ENCODE measurements at regions not wholly inside any gene's neighbourhood (a gene's known extent, or its start where the extent isn't known, plus 50 kb on each side); places are given as distances from the start of the nearest gene placed in this dataset.
A peak's percentile ranks its signal among the peaks of the same experiment; 100 is the strongest.

DNA sequence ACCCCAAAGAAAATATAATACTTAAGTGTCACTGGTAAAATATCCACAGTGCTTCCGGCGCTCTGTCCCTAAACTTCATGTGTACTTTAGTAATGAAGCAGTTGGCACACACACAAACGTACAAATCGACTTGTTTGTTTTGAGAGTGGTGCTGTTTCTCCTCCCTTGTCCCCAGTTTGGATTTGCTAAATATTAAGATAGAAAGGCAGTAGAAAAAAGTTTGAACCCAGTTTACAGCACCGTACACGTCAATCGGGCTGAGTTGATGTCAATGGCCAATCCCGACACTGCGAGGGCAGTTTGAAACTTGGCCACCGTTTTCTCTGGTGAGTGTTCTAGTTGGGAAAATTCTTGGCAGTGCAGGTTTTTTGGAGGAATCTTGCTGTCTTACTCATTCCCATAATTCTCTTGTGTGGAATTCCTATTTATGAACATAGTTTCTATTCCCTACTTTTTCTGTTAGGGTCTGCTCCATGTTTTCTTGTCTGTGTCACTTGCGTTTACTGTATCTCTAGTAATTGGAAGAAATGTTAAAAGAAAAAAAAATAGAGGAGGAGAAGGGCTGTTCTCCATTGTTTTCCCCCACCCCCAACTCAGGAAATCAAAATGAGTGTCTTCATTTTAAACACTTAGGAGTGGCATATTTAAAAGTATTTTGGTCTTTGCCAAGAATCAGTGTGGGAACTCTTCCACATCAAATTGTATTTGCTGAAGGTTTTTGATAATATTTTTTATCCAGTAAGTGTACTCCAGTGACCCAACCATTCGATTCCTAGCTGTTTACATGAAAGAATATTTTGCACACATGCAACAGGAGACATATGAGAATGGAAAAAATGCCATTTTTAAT is 72.3 kb downstream of the OR2B2 start (continued):
- TF ChIP-seq MTA1 (CRISPR knock-in tag; IDR thresholded peaks at IDR 0.05; ENCODE audit: borderline replicate concordance) = no peak
- TF ChIP-seq TGIF2 (CRISPR knock-in tag; IDR thresholded peaks at IDR 0.05) = 0 out of 2 replicates have a peak, but pooled peaks have one; percentile 49
- TF ChIP-seq, protein P1, sequence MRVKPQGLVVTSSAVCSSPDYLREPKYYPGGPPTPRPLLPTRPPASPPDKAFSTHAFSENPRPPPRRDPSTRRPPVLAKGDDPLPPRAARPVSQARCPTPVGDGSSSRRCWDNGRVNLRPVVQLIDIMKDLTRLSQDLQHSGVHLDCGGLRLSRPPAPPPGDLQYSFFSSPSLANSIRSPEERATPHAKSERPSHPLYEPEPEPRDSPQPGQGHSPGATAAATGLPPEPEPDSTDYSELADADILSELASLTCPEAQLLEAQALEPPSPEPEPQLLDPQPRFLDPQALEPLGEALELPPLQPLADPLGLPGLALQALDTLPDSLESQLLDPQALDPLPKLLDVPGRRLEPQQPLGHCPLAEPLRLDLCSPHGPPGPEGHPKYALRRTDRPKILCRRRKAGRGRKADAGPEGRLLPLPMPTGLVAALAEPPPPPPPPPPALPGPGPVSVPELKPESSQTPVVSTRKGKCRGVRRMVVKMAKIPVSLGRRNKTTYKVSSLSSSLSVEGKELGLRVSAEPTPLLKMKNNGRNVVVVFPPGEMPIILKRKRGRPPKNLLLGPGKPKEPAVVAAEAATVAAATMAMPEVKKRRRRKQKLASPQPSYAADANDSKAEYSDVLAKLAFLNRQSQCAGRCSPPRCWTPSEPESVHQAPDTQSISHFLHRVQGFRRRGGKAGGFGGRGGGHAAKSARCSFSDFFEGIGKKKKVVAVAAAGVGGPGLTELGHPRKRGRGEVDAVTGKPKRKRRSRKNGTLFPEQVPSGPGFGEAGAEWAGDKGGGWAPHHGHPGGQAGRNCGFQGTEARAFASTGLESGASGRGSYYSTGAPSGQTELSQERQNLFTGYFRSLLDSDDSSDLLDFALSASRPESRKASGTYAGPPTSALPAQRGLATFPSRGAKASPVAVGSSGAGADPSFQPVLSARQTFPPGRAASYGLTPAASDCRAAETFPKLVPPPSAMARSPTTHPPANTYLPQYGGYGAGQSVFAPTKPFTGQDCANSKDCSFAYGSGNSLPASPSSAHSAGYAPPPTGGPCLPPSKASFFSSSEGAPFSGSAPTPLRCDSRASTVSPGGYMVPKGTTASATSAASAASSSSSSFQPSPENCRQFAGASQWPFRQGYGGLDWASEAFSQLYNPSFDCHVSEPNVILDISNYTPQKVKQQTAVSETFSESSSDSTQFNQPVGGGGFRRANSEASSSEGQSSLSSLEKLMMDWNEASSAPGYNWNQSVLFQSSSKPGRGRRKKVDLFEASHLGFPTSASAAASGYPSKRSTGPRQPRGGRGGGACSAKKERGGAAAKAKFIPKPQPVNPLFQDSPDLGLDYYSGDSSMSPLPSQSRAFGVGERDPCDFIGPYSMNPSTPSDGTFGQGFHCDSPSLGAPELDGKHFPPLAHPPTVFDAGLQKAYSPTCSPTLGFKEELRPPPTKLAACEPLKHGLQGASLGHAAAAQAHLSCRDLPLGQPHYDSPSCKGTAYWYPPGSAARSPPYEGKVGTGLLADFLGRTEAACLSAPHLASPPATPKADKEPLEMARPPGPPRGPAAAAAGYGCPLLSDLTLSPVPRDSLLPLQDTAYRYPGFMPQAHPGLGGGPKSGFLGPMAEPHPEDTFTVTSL (CRISPR knock-in tag; IDR thresholded peaks at IDR 0.05; ENCODE audit: borderline replicate concordance) = peak; percentile 24; the same call in 1 of the 2 replicates
- TF ChIP-seq, protein P2, sequence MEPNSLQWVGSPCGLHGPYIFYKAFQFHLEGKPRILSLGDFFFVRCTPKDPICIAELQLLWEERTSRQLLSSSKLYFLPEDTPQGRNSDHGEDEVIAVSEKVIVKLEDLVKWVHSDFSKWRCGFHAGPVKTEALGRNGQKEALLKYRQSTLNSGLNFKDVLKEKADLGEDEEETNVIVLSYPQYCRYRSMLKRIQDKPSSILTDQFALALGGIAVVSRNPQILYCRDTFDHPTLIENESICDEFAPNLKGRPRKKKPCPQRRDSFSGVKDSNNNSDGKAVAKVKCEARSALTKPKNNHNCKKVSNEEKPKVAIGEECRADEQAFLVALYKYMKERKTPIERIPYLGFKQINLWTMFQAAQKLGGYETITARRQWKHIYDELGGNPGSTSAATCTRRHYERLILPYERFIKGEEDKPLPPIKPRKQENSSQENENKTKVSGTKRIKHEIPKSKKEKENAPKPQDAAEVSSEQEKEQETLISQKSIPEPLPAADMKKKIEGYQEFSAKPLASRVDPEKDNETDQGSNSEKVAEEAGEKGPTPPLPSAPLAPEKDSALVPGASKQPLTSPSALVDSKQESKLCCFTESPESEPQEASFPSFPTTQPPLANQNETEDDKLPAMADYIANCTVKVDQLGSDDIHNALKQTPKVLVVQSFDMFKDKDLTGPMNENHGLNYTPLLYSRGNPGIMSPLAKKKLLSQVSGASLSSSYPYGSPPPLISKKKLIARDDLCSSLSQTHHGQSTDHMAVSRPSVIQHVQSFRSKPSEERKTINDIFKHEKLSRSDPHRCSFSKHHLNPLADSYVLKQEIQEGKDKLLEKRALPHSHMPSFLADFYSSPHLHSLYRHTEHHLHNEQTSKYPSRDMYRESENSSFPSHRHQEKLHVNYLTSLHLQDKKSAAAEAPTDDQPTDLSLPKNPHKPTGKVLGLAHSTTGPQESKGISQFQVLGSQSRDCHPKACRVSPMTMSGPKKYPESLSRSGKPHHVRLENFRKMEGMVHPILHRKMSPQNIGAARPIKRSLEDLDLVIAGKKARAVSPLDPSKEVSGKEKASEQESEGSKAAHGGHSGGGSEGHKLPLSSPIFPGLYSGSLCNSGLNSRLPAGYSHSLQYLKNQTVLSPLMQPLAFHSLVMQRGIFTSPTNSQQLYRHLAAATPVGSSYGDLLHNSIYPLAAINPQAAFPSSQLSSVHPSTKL (CRISPR knock-in tag; IDR thresholded peaks at IDR 0.05) = peak; percentile 28; the same call in 1 of the 2 replicates
- TF ChIP-seq ZNF670 (CRISPR knock-in tag; IDR thresholded peaks at IDR 0.05; ENCODE audit: borderline replicate concordance) = no peak
- TF ChIP-seq ZSCAN31 (CRISPR knock-in tag; IDR thresholded peaks at IDR 0.05; ENCODE audit: low read depth) = peak; percentile 44; the same call in 1 of the 2 replicates
- no peak for TF ChIP-seq NCOA1 (CRISPR knock-in tag; IDR thresholded peaks at IDR 0.05)
- TF ChIP-seq, protein P3, sequence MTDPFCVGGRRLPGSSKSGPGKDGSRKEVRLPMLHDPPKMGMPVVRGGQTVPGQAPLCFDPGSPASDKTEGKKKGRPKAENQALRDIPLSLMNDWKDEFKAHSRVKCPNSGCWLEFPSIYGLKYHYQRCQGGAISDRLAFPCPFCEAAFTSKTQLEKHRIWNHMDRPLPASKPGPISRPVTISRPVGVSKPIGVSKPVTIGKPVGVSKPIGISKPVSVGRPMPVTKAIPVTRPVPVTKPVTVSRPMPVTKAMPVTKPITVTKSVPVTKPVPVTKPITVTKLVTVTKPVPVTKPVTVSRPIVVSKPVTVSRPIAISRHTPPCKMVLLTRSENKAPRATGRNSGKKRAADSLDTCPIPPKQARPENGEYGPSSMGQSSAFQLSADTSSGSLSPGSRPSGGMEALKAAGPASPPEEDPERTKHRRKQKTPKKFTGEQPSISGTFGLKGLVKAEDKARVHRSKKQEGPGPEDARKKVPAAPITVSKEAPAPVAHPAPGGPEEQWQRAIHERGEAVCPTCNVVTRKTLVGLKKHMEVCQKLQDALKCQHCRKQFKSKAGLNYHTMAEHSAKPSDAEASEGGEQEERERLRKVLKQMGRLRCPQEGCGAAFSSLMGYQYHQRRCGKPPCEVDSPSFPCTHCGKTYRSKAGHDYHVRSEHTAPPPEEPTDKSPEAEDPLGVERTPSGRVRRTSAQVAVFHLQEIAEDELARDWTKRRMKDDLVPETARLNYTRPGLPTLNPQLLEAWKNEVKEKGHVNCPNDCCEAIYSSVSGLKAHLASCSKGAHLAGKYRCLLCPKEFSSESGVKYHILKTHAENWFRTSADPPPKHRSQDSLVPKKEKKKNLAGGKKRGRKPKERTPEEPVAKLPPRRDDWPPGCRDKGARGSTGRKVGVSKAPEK (CRISPR knock-in tag; IDR thresholded peaks at IDR 0.05; ENCODE audit: borderline replicate concordance) = no peak
- TF ChIP-seq SOX6 (IDR thresholded peaks at IDR 0.05) = no peak
- TF ChIP-seq SOX6 (CRISPR knock-in tag; IDR thresholded peaks at IDR 0.05) = 0 out of 2 replicates have a peak, but pooled peaks have one; percentile 17
- TF ChIP-seq BCL6 (CRISPR knock-in tag; IDR thresholded peaks at IDR 0.05) = peak; percentile 33; the same call in 1 of the 2 replicates
- TF ChIP-seq SIN3B (IDR thresholded peaks at IDR 0.05; ENCODE audit: low read length) = peak; percentile 93
- no peak for TF ChIP-seq FOXA1 (IDR thresholded peaks at IDR 0.05)
- peak; percentile 69 for TF ChIP-seq FOXA1 (CRISPR knock-in tag; IDR thresholded peaks at IDR 0.05)
- TF ChIP-seq FOXK1 (CRISPR knock-in tag; IDR thresholded peaks at IDR 0.05; ENCODE audit: borderline replicate concordance, low read depth) = peak; percentile 65; the same call in 1 of the 2 replicates
- 0 out of 2 replicates have a peak, but pooled peaks have one; percentile 15 for TF ChIP-seq ARNT2 (CRISPR knock-in tag; IDR thresholded peaks at IDR 0.05; ENCODE audit: low read depth)

Measured in HepG2 (cell line).